ENCODE measurements at regions not wholly inside any gene's neighbourhood (a gene's known extent, or its start where the extent isn't known, plus 50 kb on each side); places are given as distances from the start of the nearest gene placed in this dataset.

- no peaks in the 10 kb centered on the region for H3F3A ChIP-seq (ENCODE audit: insufficient read depth, low read length, poor library complexity, severe bottlenecking)
- no peaks in the 10 kb centered on the region for H3K79me2 ChIP-seq (replicated peaks; ENCODE audit: insufficient read depth, low read length)
- no peak overlapping the region for H3K4me2 ChIP-seq (ENCODE audit: low read length)
- no peak overlapping the region for H3K27ac ChIP-seq (ENCODE audit: low read length)
- no peaks in the 10 kb centered on the region for H4K20me1 ChIP-seq (ENCODE audit: insufficient read depth)
- H3K9me2 ChIP-seq (ENCODE audit: insufficient read depth, low read length), result no peaks in the 10 kb centered on the region
- H3K36me3 ChIP-seq (ENCODE audit: insufficient read depth, low read length), result no peaks in the 10 kb centered on the region
- no peak for TF ChIP-seq EZH2 (IDR thresholded peaks at IDR 0.05; ENCODE audit: borderline replicate concordance, insufficient read depth, low read length, poor library complexity, severe bottlenecking)
- TF ChIP-seq CTCF (IDR thresholded peaks at IDR 0.05; ENCODE audit: poor library complexity, severe bottlenecking), result no peak
- TF ChIP-seq POLR2AphosphoS5 (IDR thresholded peaks at IDR 0.05), result no peak
- TF ChIP-seq MXI1 (conservative IDR thresholded peaks at IDR 0.05; ENCODE audit: poor library complexity, severe bottlenecking), result no peak
- TF ChIP-seq SMC3 (conservative IDR thresholded peaks at IDR 0.05; ENCODE audit: poor library complexity), result no peak
- no peak for TF ChIP-seq RAD21 (conservative IDR thresholded peaks at IDR 0.05)
- no peak for TF ChIP-seq REST (IDR thresholded peaks at IDR 0.05; ENCODE audit: borderline replicate concordance)
- no peak for TF ChIP-seq TAF1 (IDR thresholded peaks at IDR 0.05; ENCODE audit: low read depth)
- no peak for TF ChIP-seq EP300 (conservative IDR thresholded peaks at IDR 0.05; ENCODE audit: poor library complexity, severe bottlenecking)
- H3K4me3 ChIP-seq (ENCODE audit: low read length), result no peak overlapping the region
- no peak overlapping the region for H3K9ac ChIP-seq (ENCODE audit: low read length)
- no peaks in the 10 kb centered on the region for H3K27me3 ChIP-seq (ENCODE audit: insufficient read depth, low read depth, low read length)
- H2AFZ ChIP-seq (ENCODE audit: low read depth, low read length), result no peak overlapping the region
- no peaks in the 10 kb centered on the region for H3K9me3 ChIP-seq (ENCODE audit: low read length)
Observed at GRCh38 chr9:82492274-82492673, 503.7 kb downstream of the SPATA31D1 start.

- no peaks in the 10 kb centered on the region for H3K36me3 ChIP-seq (ENCODE audit: insufficient read depth, low read length)
- H3F3A ChIP-seq (ENCODE audit: insufficient read depth, low read length, poor library complexity, severe bottlenecking), result no peaks in the 10 kb centered on the region
- H3K27ac ChIP-seq (ENCODE audit: low read length), result no peak overlapping the region
- H4K20me1 ChIP-seq (ENCODE audit: insufficient read depth), result no peaks in the 10 kb centered on the region
- no peaks in the 10 kb centered on the region for H3K9me3 ChIP-seq (ENCODE audit: low read length)
- no peaks in the 10 kb centered on the region for H3K27me3 ChIP-seq (ENCODE audit: insufficient read depth, low read depth, low read length)
- H3K4me3 ChIP-seq (ENCODE audit: low read length), result no peak overlapping the region
- no peaks in the 10 kb centered on the region for H3K79me2 ChIP-seq (replicated peaks; ENCODE audit: insufficient read depth, low read length)
- H2AFZ ChIP-seq (ENCODE audit: low read depth, low read length), result no peak overlapping the region
- H3K9ac ChIP-seq (ENCODE audit: low read length), result no peak overlapping the region
- no peak for TF ChIP-seq POLR2AphosphoS5 (IDR thresholded peaks at IDR 0.05)
- TF ChIP-seq EP300 (conservative IDR thresholded peaks at IDR 0.05; ENCODE audit: poor library complexity, severe bottlenecking), result no peak
- no peak for TF ChIP-seq SMC3 (conservative IDR thresholded peaks at IDR 0.05; ENCODE audit: poor library complexity)
- no peak for TF ChIP-seq MXI1 (conservative IDR thresholded peaks at IDR 0.05; ENCODE audit: poor library complexity, severe bottlenecking)
- TF ChIP-seq RAD21 (conservative IDR thresholded peaks at IDR 0.05), result no peak
- TF ChIP-seq EZH2 (IDR thresholded peaks at IDR 0.05; ENCODE audit: borderline replicate concordance, insufficient read depth, low read length, poor library complexity, severe bottlenecking), result no peak
- no peak for TF ChIP-seq TAF1 (IDR thresholded peaks at IDR 0.05; ENCODE audit: low read depth)
- TF ChIP-seq CTCF (IDR thresholded peaks at IDR 0.05; ENCODE audit: poor library complexity, severe bottlenecking), result no peak
- TF ChIP-seq REST (IDR thresholded peaks at IDR 0.05; ENCODE audit: borderline replicate concordance), result no peak
- no peaks in the 10 kb centered on the region for H3K9me2 ChIP-seq (ENCODE audit: insufficient read depth, low read length)
- no peak overlapping the region for H3K4me2 ChIP-seq (ENCODE audit: low read length)
Observed at GRCh38 chr9:82495884-82496777, 507.6 kb downstream of the SPATA31D1 start.
